ENCODE measurements at regions not wholly inside any gene's neighbourhood (a gene's known extent, or its start where the extent isn't known, plus 50 kb on each side); places are given as distances from the start of the nearest gene placed in this dataset.

DNA sequence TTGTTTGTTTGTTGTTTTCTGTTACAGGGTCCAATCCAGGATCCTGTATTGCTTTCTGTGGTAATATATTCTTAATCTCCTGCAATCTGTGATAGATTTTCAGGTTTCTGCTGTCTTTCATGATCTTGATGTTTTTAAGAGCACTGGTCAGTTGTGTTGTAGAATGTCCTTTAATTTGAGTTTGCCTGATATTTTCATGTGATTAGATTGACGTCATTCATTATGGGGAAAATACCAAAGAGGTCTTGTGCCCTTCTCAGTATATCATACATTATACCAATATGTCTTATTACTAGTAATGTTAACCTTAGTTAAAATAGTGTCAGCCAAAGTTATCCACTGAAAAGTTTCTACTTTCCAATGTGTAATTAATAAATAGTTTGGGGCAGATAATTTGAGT, 929.3 kb downstream of the PCDH19 start:
- TF ChIP-seq EP300 (IDR thresholded peaks at IDR 0.05), result no peak
- no peak for TF ChIP-seq POLR2A (IDR thresholded peaks at IDR 0.05)
- no peak for TF ChIP-seq POLR2AphosphoS5 (IDR thresholded peaks at IDR 0.05)
- TF ChIP-seq, protein P1, sequence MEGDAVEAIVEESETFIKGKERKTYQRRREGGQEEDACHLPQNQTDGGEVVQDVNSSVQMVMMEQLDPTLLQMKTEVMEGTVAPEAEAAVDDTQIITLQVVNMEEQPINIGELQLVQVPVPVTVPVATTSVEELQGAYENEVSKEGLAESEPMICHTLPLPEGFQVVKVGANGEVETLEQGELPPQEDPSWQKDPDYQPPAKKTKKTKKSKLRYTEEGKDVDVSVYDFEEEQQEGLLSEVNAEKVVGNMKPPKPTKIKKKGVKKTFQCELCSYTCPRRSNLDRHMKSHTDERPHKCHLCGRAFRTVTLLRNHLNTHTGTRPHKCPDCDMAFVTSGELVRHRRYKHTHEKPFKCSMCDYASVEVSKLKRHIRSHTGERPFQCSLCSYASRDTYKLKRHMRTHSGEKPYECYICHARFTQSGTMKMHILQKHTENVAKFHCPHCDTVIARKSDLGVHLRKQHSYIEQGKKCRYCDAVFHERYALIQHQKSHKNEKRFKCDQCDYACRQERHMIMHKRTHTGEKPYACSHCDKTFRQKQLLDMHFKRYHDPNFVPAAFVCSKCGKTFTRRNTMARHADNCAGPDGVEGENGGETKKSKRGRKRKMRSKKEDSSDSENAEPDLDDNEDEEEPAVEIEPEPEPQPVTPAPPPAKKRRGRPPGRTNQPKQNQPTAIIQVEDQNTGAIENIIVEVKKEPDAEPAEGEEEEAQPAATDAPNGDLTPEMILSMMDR (IDR thresholded peaks at IDR 0.05), result no peak
- no peak overlapping the region for H3K4me3 ChIP-seq
- no peaks in the 10 kb centered on the region for H3K36me3 ChIP-seq
- no peaks in the 10 kb centered on the region for H3K4me1 ChIP-seq
- no peak overlapping the region for H3K27ac ChIP-seq
- ATAC-seq (ENCODE audit: low FRiP score in 2 of 2) (no peak), DNase-seq (no peak)
- H3K9me3 ChIP-seq, result no peaks in the 10 kb centered on the region
- no peaks in the 10 kb centered on the region for H3K27me3 ChIP-seq
- WGBS, 2 donors, result 59 to 100% methylated on average over 1 of the region's 1 CpG

DNA sequence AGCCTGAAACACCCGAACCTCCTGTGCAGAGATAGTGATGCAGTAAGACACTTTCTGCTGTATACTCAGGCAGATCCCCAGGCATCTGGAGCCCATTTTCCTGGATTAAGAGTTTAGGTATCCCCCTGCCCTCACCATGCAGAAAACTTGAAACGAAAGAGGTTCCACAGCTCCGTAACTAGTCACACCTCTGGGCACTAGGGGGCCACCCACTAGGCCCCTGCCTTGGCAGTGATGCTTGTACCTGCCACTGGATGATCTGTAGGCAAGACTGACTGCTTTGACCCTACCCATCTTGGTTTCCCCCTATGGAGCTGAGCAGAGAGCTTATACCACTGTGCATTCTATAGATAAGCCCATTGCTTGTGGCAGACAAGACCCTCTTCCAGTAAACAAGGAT, 940.6 kb downstream of the PCDH19 start:
- no peak for ATAC-seq (ENCODE audit: low FRiP score in 2 of 2)

DNA sequence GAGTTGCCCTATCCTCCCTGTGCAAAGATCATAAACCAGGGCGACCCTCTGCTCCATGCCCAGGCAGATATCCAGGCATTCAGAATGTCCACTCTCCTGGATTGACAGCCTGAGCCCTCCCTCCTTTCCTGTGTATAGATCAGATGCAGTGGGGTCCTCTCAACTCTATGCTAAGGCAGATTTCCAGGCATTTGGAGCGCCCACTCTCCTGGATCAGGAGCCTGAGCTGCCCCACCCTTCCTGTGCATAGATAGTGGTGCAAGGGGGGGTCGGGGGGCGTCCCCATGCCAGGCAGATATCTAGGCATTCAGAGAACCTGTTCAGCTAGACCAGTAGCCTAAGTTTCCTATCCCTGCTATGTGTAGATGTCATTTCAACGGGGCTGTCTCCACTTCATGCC, 941.1 kb downstream of the PCDH19 start:
- Histone ChIP-seq H3K4me3 (no peak overlapping the region), H3K4me1 (no peaks in the 10 kb centered on the region), H3K27me3 (no peaks in the 10 kb centered on the region), H3K9me3 (no peaks in the 10 kb centered on the region), H3K27ac (no peak overlapping the region), H3K36me3 (no peaks in the 10 kb centered on the region)
- no peak for ATAC-seq (ENCODE audit: low FRiP score in 2 of 2)
- 63 to 80% methylated on average over 1 to 5 of the region's 5 CpGs for WGBS, 2 donors
- no peak for DNase-seq
- TF ChIP-seq EP300 (IDR thresholded peaks at IDR 0.05), result no peak
- no peak for TF ChIP-seq POLR2A (IDR thresholded peaks at IDR 0.05)
- no peak for TF ChIP-seq POLR2AphosphoS5 (IDR thresholded peaks at IDR 0.05)
- TF ChIP-seq, protein P1 (IDR thresholded peaks at IDR 0.05), result no peak

More for the DNA sequence above, 940.6 kb downstream of the PCDH19 start:
- H3K27me3 ChIP-seq, result no peaks in the 10 kb centered on the region
- no peak overlapping the region for H3K27ac ChIP-seq
- no peak overlapping the region for H3K4me3 ChIP-seq
- no peak for DNase-seq
- 20 to 59% methylated on average over 1 to 3 of the region's 3 CpGs for WGBS, 2 donors
- no peaks in the 10 kb centered on the region for H3K36me3 ChIP-seq
- TF ChIP-seq POLR2AphosphoS5 (IDR thresholded peaks at IDR 0.05), result no peak
- no peak for TF ChIP-seq EP300 (IDR thresholded peaks at IDR 0.05)
- TF ChIP-seq POLR2A (IDR thresholded peaks at IDR 0.05), result no peak
- TF ChIP-seq, protein P1 (IDR thresholded peaks at IDR 0.05), result no peak
- no peaks in the 10 kb centered on the region for H3K4me1 ChIP-seq
- H3K9me3 ChIP-seq, result no peaks in the 10 kb centered on the region

DNA sequence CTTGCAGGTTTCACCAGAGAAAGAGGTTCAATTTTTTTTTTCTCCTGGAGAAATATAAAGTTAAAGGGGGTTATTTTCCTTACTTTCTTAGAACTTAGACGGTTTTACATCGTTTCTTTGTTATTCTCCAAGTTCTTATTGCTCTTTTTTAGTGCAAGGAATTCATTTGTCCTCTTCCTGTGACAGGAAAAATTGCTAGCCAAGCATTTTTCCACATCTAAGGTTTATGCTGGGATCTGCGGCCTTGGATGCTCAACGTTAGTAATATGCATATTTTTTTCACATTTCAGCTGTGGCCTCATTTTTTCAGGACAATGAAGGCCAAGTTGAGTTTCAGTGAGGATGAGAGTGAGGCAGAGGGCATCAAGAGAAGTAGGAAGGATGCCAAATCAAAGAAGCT, 948.9 kb downstream of the PCDH19 start:
- no peaks in the 10 kb centered on the region for H3K4me1 ChIP-seq
- ATAC-seq (ENCODE audit: low FRiP score in 2 of 2) (no peak), DNase-seq (no peak)

DNA sequence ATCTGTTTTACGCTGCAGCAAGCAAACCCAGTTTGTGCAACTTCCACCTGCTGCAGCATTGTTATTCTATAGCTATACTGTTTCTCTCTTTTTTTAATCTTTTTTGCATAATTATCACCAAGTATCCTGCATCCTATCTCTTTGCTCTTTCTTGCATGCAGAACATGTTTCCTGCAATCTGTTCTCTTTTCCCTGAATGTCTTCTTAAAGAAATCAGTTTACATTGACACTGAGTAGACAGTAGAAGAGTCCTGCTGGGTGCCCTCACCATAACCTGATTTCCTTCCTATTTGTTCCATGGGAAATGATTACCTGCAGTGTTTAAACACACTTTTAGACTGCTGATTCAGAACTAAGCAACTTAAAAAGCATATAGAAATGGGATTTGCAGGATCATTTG, 964.7 kb downstream of the PCDH19 start:
- Histone ChIP-seq H3K27ac (no peak overlapping the region), H3K4me1 (no peaks in the 10 kb centered on the region), H3K4me3 (no peak overlapping the region), H3K36me3 (no peaks in the 10 kb centered on the region), H3K9me3 (no peaks in the 10 kb centered on the region), H3K27me3 (no peaks in the 10 kb centered on the region)
- ATAC-seq (ENCODE audit: low FRiP score in 2 of 2) (no peak), DNase-seq (no peak)
- no peak for TF ChIP-seq EP300 (IDR thresholded peaks at IDR 0.05)
- TF ChIP-seq POLR2A (IDR thresholded peaks at IDR 0.05), result no peak
- TF ChIP-seq, protein P1 (IDR thresholded peaks at IDR 0.05), result no peak
- no peak for TF ChIP-seq POLR2AphosphoS5 (IDR thresholded peaks at IDR 0.05)
- 75 to 89% methylated on average over 1 of the region's 1 CpG for WGBS, 2 donors

More for the DNA sequence above, 948.9 kb downstream of the PCDH19 start:
- Histone ChIP-seq H3K9me3 (no peaks in the 10 kb centered on the region), H3K27ac (no peak overlapping the region), H3K4me3 (no peak overlapping the region), H3K36me3 (no peaks in the 10 kb centered on the region), H3K27me3 (no peaks in the 10 kb centered on the region)
- TF ChIP-seq POLR2A (IDR thresholded peaks at IDR 0.05), result no peak
- no peak for TF ChIP-seq EP300 (IDR thresholded peaks at IDR 0.05)
- TF ChIP-seq POLR2AphosphoS5 (IDR thresholded peaks at IDR 0.05), result no peak
- TF ChIP-seq, protein P1 (IDR thresholded peaks at IDR 0.05), result no peak
- 44 to 75% methylated on average over 4 of the region's 4 CpGs for WGBS, 2 donors
